IMR-90 (cell line): ENCODE measurements at regions not wholly inside any gene's neighbourhood (a gene's known extent, or its start where the extent isn't known, plus 50 kb on each side); places are given as distances from the start of the nearest gene placed in this dataset.

ENCODE experiments used
- ATAC-seq: fragments of 200-7000 bp; cut with Tn5 transposase; 2 replicates; pipeline ENCODE4 v1.9.1; 2020; ENCODE audit warnings: low read depth, mild to moderate bottlenecking, moderate library complexity
- BruUV-seq: library from RNA; stranded (reverse); fragments of 400-500 nt; replicated peaks from 2 replicates; lab custom pipeline; 2021; lab: Mats Ljungman, UMichigan
- CTCF ChIA-PET: fragments of 300-600 bp; formaldehyde crosslinking; extraction: SDS; loops from one replicate; lab custom pipeline; 2021; ENCODE audit warnings: antibody characterized with exemption; lab: Yijun Ruan, JAX
- POLR2A ChIA-PET: fragments of 300-600 bp; sonication (Branson Sonifier 250); formaldehyde crosslinking; loops from one replicate; lab custom pipeline; 2022; ENCODE audit warnings: antibody characterized with exemption; ENCODE audit not compliant: unreplicated experiment; lab: Charles Lee
- DNase-seq: peaks from one replicate; pipeline ENCODE4 v3.0.0; 2013
- H2AFZ ChIP-seq: replicated peaks from 2 replicates; pipeline ENCODE3; 2013; ENCODE audit warnings: low read length, mild to moderate bottlenecking; ENCODE audit not compliant: poor library complexity
- H2AK5ac ChIP-seq: 2 replicates; pipeline ENCODE4 v1.6.1; 2013; ENCODE audit warnings: low read depth, low read length, inconsistent platforms
- H2AK9ac ChIP-seq: replicated peaks from 2 replicates; pipeline ENCODE3; 2013; ENCODE audit warnings: mild to moderate bottlenecking, low read depth, low read length, moderate library complexity; ENCODE audit not compliant: poor library complexity
- H2BK120ac ChIP-seq: 2 replicates; pipeline ENCODE4 v1.6.1; 2013; ENCODE audit warnings: low read depth, low read length, inconsistent platforms
- H2BK15ac ChIP-seq: 3 replicates; pipeline ENCODE4 v1.6.1; 2013; ENCODE audit warnings: low read depth, low read length, inconsistent platforms
- H2BK20ac ChIP-seq: 2 replicates; pipeline ENCODE4 v1.6.1; 2013; ENCODE audit warnings: low read depth, mild to moderate bottlenecking, inconsistent platforms, low read length, moderate library complexity
- H2BK5ac ChIP-seq: 2 replicates; pipeline ENCODE4 v1.6.1; 2013; ENCODE audit warnings: mild to moderate bottlenecking, low read depth, low read length, inconsistent platforms; ENCODE audit not compliant: poor library complexity, severe bottlenecking
- H3K14ac ChIP-seq: replicated peaks from 2 replicates; pipeline ENCODE4 v1.6.1; 2013; ENCODE audit warnings: low read depth, low read length, inconsistent platforms
- H3K18ac ChIP-seq: 2 replicates; pipeline ENCODE4 v1.6.1; 2013; ENCODE audit warnings: low read depth, low read length, control low read depth
- H3K23ac ChIP-seq: 2 replicates; pipeline ENCODE4 v1.6.1; 2013; ENCODE audit warnings: low read depth, low read length, inconsistent platforms
- H3K27ac ChIP-seq: 2 replicates; pipeline ENCODE4 v1.5.1; 2013; ENCODE audit warnings: mild to moderate bottlenecking, control low read depth, low read length; ENCODE audit not compliant: insufficient read depth
- H3K27me3 ChIP-seq: 2 replicates; pipeline ENCODE4 v1.6.1; 2013; ENCODE audit warnings: low read length; ENCODE audit not compliant: control insufficient read depth, insufficient read depth
- H3K36me3 ChIP-seq: 2 replicates; pipeline ENCODE4 v1.6.1; 2013; ENCODE audit warnings: low read length, mixed read lengths; ENCODE audit not compliant: control insufficient read depth, insufficient read depth
- H3K4ac ChIP-seq: 2 replicates; pipeline ENCODE4 v1.6.1; 2013; ENCODE audit warnings: low read depth, low read length, inconsistent platforms
- H3K4me1 ChIP-seq: 2 replicates; pipeline ENCODE4 v1.6.1; 2013; ENCODE audit warnings: low read length, mixed read lengths; ENCODE audit not compliant: control insufficient read depth, insufficient read depth
- H3K4me2 ChIP-seq: 2 replicates; pipeline ENCODE4 v1.6.1; 2013; ENCODE audit warnings: low read depth, mild to moderate bottlenecking, control low read depth, low read length, moderate library complexity
- H3K4me3 ChIP-seq: 2 replicates; pipeline ENCODE4 v1.5.1; 2013; ENCODE audit warnings: low read depth, mild to moderate bottlenecking, control low read depth, low read length, moderate library complexity; ENCODE audit not compliant: insufficient read depth
- H3K56ac ChIP-seq: 2 replicates; pipeline ENCODE4 v1.6.1; 2013; ENCODE audit warnings: low read length, inconsistent platforms; ENCODE audit not compliant: insufficient read depth; ENCODE audit errors: extremely low read depth
- H3K79me1 ChIP-seq, 2 experiments: 2 replicates each; pipeline ENCODE4 v1.6.1; 2013; ENCODE audit warnings: low read length in 2 of 2, inconsistent platforms in 1 of 2, low read depth in 1 of 2
- H3K9ac ChIP-seq: 2 replicates; pipeline ENCODE4 v1.6.1; 2013; ENCODE audit warnings: low read depth, low read length, control low read depth
- H3K9me1 ChIP-seq: 2 replicates; pipeline ENCODE4 v1.6.1; 2013; ENCODE audit warnings: low read length, inconsistent platforms; ENCODE audit not compliant: insufficient read depth
- H3K9me3 ChIP-seq: 2 replicates; pipeline ENCODE4 v1.6.1; 2013; ENCODE audit warnings: low read length; ENCODE audit not compliant: control insufficient read depth, insufficient read depth
- H4K20me1 ChIP-seq: 2 replicates; pipeline ENCODE4 v1.6.1; 2013; ENCODE audit warnings: low read length, inconsistent platforms; ENCODE audit not compliant: insufficient read depth
- H4K5ac ChIP-seq: 2 replicates; pipeline ENCODE4 v1.6.1; 2013; ENCODE audit warnings: mild to moderate bottlenecking, low read depth, low read length, control low read depth
- H4K8ac ChIP-seq, 2 experiments: 2 replicates each; pipeline ENCODE4 v1.6.1; 2013; ENCODE audit warnings: low read depth in 2 of 2, low read length in 2 of 2, control low read depth in 1 of 2, inconsistent platforms in 1 of 2
- H4K91ac ChIP-seq: 2 replicates; pipeline ENCODE4 v1.6.1; 2013; ENCODE audit warnings: low read depth, low read length, inconsistent platforms; ENCODE audit not compliant: insufficient read depth
- BHLHE40 ChIP-seq: fragments of 150-350 bp; IDR thresholded peaks from 2 replicates; pipeline ENCODE4 v1.6.1; 2016; ENCODE audit warnings: mild to moderate bottlenecking, low read depth, low read length
- CEBPB ChIP-seq: IDR thresholded peaks from 2 replicates; pipeline ENCODE4 v1.6.1; 2012; ENCODE audit warnings: low read depth, low read length, improper control_type of control experiment
- CHD1 ChIP-seq: IDR thresholded peaks from 2 replicates; pipeline ENCODE4 v1.6.1; 2012; ENCODE audit warnings: low read depth, low read length, improper control_type of control experiment
- FOS ChIP-seq: fragments of 150-350 bp; IDR thresholded peaks from 2 replicates; pipeline ENCODE4 v1.6.1; 2016; ENCODE audit warnings: low read depth, low read length
- MAFK ChIP-seq: IDR thresholded peaks from 2 replicates; pipeline ENCODE4 v1.6.1; 2012; ENCODE audit warnings: low read depth, low read length, improper control_type of control experiment
- MAZ ChIP-seq: IDR thresholded peaks from 2 replicates; pipeline ENCODE4 v1.6.1; 2012; ENCODE audit warnings: low read depth, mild to moderate bottlenecking, low read length, improper control_type of control experiment, moderate library complexity, borderline replicate concordance
- MXI1 ChIP-seq: IDR thresholded peaks from 2 replicates; pipeline ENCODE4 v1.6.1; 2012; ENCODE audit warnings: low read depth, mild to moderate bottlenecking, low read length, moderate library complexity, borderline replicate concordance
- NFE2L2 ChIP-seq: fragments of 150-350 bp; IDR thresholded peaks from 2 replicates; pipeline ENCODE4 v1.6.1; 2016; ENCODE audit warnings: low read depth, mild to moderate bottlenecking, low read length
- POLR2A ChIP-seq: IDR thresholded peaks from 2 replicates; pipeline ENCODE4 v1.6.1; 2012; ENCODE audit warnings: mild to moderate bottlenecking, low read depth, low read length
- RAD21 ChIP-seq: IDR thresholded peaks from 2 replicates; pipeline ENCODE4 v1.6.1; 2012; ENCODE audit warnings: low read length, improper control_type of control experiment
- RCOR1 ChIP-seq: IDR thresholded peaks from 2 replicates; pipeline ENCODE4 v1.6.1; 2012; ENCODE audit warnings: mild to moderate bottlenecking, low read length, improper control_type of control experiment; ENCODE audit not compliant: insufficient replicate concordance
- RFX5 ChIP-seq: IDR thresholded peaks from 2 replicates; pipeline ENCODE4 v1.8.0; 2012; ENCODE audit warnings: low read depth, mild to moderate bottlenecking, low read length, moderate library complexity
- SMC3 ChIP-seq: fragments of 150-350 bp; IDR thresholded peaks from 2 replicates; pipeline ENCODE4 v1.6.1; 2016; ENCODE audit warnings: low read depth, mild to moderate bottlenecking, antibody characterized with exemption, low read length, moderate library complexity
- whole genome bisulfite sequencing, 2 experiments: methylation state at CpG; one replicate each; pipeline versions ENCODE4 v1.1.5 to v1.1.7; 2013; ENCODE audit warnings: missing lambda C conversion rate in 2 of 2; ENCODE audit not compliant: insufficient read length in 1 of 2; ENCODE audit errors: extremely low coverage in 2 of 2; 5-methylcytosine and 5-hydroxymethylcytosine counted together
- dilution Hi-C: fragments of 300-500 bp; cut with HindIII; formaldehyde crosslinking; loops from one replicate; pipeline ENCODE4 v1.14.3; 2018; ENCODE audit warnings: low sequenced_read_pairs; ENCODE audit not compliant: unreplicated experiment
- in situ Hi-C: fragments of 300-500 bp; cut with MboI; formaldehyde crosslinking; loops from 3 replicates; pipeline ENCODE4 v1.14.3; 2019; ENCODE audit warnings: low sequenced_read_pairs, inconsistent platforms, mixed read lengths
- intact Hi-C: fragments of 100-400 bp; cut with micrococcal nuclease; formaldehyde crosslinking; loops from 2 replicates; pipeline ENCODE4 v1.10.0; 2022
- TF ChIP-seq, protein P1 (sequence below): fragments of 150-350 bp; IDR thresholded peaks from 2 replicates; pipeline ENCODE4 v1.6.1; 2016; ENCODE audit warnings: low read depth, mild to moderate bottlenecking, low read length, moderate library complexity, borderline replicate concordance
- TF ChIP-seq, protein P2 (sequence below): fragments of 150-350 bp; IDR thresholded peaks from 2 replicates; pipeline ENCODE4 v1.6.1; 2017; ENCODE audit warnings: mild to moderate bottlenecking, antibody characterized with exemption, low read length, low read depth
- TF ChIP-seq, protein P3 (sequence below): conservative IDR thresholded peaks from 2 replicates; pipeline ENCODE4 v1.5.1; 2012; ENCODE audit warnings: mild to moderate bottlenecking, low read depth, low read length, improper control_type of control experiment

DNA sequence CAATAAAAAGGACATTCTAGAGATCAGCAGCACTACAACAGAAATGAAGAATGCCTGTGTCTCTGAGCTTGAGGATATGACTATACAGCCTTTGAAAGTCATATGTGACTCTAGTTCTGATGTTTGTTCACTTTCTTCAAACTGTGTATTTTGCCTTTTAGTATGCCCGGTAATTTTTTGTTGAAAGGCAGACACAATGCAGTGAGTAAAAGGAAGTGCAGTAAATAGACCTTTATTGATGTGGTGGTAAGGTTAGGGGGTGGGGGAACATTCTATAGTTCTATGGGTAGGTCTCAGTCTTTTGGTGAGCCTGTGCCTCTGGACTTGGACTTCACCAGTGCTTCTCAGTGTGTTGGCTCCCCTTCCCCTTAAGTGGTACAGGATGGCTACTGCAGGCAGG lies 143.5 kb upstream of the CDC14C start:
- H3K4me1 ChIP-seq: no peaks in the 10 kb centered on the region
- dilution Hi-C loops: no loop called here
- no peak overlapping the region for H3K9ac ChIP-seq
- H4K5ac ChIP-seq: no peak overlapping the region
- TF ChIP-seq RCOR1 (no peak), CHD1 (no peak), RFX5 (no peak), NFE2L2 (no peak), CEBPB (no peak), RAD21 (no peak), POLR2A (no peak), FOS (no peak), MAZ (no peak), MXI1 (no peak), SMC3 (no peak), BHLHE40 (no peak), MAFK (no peak)
- TF ChIP-seq, protein P1, sequence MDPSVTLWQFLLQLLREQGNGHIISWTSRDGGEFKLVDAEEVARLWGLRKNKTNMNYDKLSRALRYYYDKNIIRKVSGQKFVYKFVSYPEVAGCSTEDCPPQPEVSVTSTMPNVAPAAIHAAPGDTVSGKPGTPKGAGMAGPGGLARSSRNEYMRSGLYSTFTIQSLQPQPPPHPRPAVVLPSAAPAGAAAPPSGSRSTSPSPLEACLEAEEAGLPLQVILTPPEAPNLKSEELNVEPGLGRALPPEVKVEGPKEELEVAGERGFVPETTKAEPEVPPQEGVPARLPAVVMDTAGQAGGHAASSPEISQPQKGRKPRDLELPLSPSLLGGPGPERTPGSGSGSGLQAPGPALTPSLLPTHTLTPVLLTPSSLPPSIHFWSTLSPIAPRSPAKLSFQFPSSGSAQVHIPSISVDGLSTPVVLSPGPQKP: no peak
- TF ChIP-seq, protein P2, sequence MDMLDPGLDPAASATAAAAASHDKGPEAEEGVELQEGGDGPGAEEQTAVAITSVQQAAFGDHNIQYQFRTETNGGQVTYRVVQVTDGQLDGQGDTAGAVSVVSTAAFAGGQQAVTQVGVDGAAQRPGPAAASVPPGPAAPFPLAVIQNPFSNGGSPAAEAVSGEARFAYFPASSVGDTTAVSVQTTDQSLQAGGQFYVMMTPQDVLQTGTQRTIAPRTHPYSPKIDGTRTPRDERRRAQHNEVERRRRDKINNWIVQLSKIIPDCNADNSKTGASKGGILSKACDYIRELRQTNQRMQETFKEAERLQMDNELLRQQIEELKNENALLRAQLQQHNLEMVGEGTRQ: no peak
- TF ChIP-seq, protein P3, sequence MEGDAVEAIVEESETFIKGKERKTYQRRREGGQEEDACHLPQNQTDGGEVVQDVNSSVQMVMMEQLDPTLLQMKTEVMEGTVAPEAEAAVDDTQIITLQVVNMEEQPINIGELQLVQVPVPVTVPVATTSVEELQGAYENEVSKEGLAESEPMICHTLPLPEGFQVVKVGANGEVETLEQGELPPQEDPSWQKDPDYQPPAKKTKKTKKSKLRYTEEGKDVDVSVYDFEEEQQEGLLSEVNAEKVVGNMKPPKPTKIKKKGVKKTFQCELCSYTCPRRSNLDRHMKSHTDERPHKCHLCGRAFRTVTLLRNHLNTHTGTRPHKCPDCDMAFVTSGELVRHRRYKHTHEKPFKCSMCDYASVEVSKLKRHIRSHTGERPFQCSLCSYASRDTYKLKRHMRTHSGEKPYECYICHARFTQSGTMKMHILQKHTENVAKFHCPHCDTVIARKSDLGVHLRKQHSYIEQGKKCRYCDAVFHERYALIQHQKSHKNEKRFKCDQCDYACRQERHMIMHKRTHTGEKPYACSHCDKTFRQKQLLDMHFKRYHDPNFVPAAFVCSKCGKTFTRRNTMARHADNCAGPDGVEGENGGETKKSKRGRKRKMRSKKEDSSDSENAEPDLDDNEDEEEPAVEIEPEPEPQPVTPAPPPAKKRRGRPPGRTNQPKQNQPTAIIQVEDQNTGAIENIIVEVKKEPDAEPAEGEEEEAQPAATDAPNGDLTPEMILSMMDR: no peak
- H3K36me3 ChIP-seq: no peaks in the 10 kb centered on the region
- H2BK20ac ChIP-seq: no peak overlapping the region
- DNase-seq (no peak), ATAC-seq (no peak)
- in situ Hi-C loops: no loop called here
- no peak overlapping the region for H2BK120ac ChIP-seq
- no peak overlapping the region for H2AK9ac ChIP-seq
- no peak overlapping the region for H4K91ac ChIP-seq
- ChIA-PET POLR2A (no interaction called here), CTCF (no interaction called here)
- no peak overlapping the region for H3K4ac ChIP-seq
- H3K79me1 ChIP-seq: no peaks in the 10 kb centered on the region
- no peak overlapping the region for H2BK15ac ChIP-seq
- H2AFZ ChIP-seq: no peak overlapping the region
- intact Hi-C loops: no loop called here
- no peak overlapping the region for H3K14ac ChIP-seq
- H3K9me1 ChIP-seq: no peaks in the 10 kb centered on the region
- no peak overlapping the region for H2AK5ac ChIP-seq
- H3K27ac ChIP-seq: no peak overlapping the region
- H3K4me2 ChIP-seq: no peak overlapping the region
- H2BK5ac ChIP-seq: no peak overlapping the region
- H4K20me1 ChIP-seq: no peaks in the 10 kb centered on the region
- H3K9me3 ChIP-seq: peaks cover 4% of the 10 kb centered on the region; the same call in 1 of the 2 replicates
- no CpG with 5 or more reads among the region's 1 CpG for WGBS, 2 experiments
- no peak overlapping the region for H4K8ac ChIP-seq
- BruUV-seq: no TSS peak
- H3K4me3 ChIP-seq: no peak overlapping the region
- no peak overlapping the region for H3K23ac ChIP-seq
- H3K18ac ChIP-seq: no peak overlapping the region
- H3K56ac ChIP-seq: no peak overlapping the region
- H3K27me3 ChIP-seq: no peaks in the 10 kb centered on the region
